ENCODE measurements at regions not wholly inside any gene's neighbourhood (a gene's known extent, or its start where the extent isn't known, plus 50 kb on each side); places are given as distances from the start of the nearest gene placed in this dataset.

DNA sequence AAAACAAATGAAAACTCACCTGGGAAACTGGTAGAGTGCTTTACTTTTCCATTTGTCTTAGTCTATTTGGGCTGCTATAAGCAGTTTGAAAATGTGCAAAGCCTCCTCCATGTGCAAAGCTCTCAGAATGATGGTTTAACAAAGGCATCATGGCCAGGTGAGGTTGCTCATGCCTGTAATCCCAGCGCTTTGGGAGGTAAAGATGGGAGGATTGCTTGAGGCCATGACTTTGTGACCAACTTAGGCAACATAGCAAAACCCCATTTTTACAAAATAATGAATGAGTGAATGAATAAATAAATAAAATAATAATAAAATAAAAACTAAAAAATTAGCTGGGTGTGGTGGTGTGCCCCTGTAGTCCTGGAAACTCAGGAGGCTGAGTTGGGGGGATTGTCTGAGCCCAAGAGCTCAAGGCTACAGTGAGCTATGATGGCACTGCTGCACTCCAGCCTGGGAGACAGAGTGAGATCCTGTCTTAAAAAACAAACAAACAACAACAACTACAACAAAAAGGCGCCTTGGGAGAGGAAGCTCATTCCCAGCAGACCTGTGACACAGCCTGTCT, 71.8 kb downstream of the MYCN start:
- H2BK20ac ChIP-seq (ENCODE audit: low read depth, low read length, poor library complexity, severe bottlenecking) = no peak overlapping the region
- WGBS (ENCODE audit: extremely low coverage, insufficient read length, low lambda C conversion rate) = no CpG with 5 or more reads among the region's 2 CpGs
- H3K4me3 Mint-ChIP-seq = no peak overlapping the region; a peak in 1 of 5 replicates
- DNase-seq = no peak
- no peak overlapping the region for H2BK15ac ChIP-seq (ENCODE audit: low read depth, low read length)
- no peak overlapping the region for H3T11ph ChIP-seq (ENCODE audit: low read length)
- H4K5ac ChIP-seq (ENCODE audit: insufficient read length, low read depth, low read length) = no peak overlapping the region
- H3K14ac ChIP-seq (ENCODE audit: insufficient read depth, low read length) = 0 out of 2 replicates have a peak overlapping the region, but pooled peaks have one; percentile 8
- H2AFZ ChIP-seq (ENCODE audit: low read length) = no peak overlapping the region
- H4K8ac ChIP-seq (replicated peaks; ENCODE audit: insufficient read length, low read depth, low read length) = no peak overlapping the region
- H3K4me2 ChIP-seq (ENCODE audit: insufficient read depth, insufficient read length, low read length) = peak overlapping the region; percentile 47
- H2BK12ac ChIP-seq (ENCODE audit: insufficient read length, low read depth, low read length) = no peak overlapping the region
- H2BK120ac ChIP-seq (ENCODE audit: low read depth, low read length, poor library complexity, severe bottlenecking) = no peak overlapping the region
- H3K27me3 Mint-ChIP-seq (ENCODE audit: low read depth) = peaks cover 7% of the 10 kb centered on the region
- H3K4me1 ChIP-seq (ENCODE audit: insufficient read depth, low read length) = peaks cover 18% of the 10 kb centered on the region
- no peak overlapping the region for H2BK5ac ChIP-seq (ENCODE audit: insufficient read length, low read length)
- H3K27me3 ChIP-seq (ENCODE audit: insufficient read depth, low read length) = no peaks in the 10 kb centered on the region
- no peaks in the 10 kb centered on the region for H3K9me3 ChIP-seq (ENCODE audit: control insufficient read depth, low read depth, low read length)
- peaks cover 45 to 47% of the 10 kb centered on the region in 2 experiments for H3K4me1 Mint-ChIP-seq
- no peaks in the 10 kb centered on the region for H3K79me1 ChIP-seq (ENCODE audit: insufficient read depth, low read depth, low read length, poor library complexity, severe bottlenecking)
- H4K91ac ChIP-seq (ENCODE audit: insufficient read length, low read depth, low read length) = no peak overlapping the region
- no peaks in the 10 kb centered on the region for H3K36me3 Mint-ChIP-seq (ENCODE audit: insufficient read depth in 1 of 3, low read depth in 3 of 3)
- no peaks in the 10 kb centered on the region for H3K79me2 ChIP-seq (ENCODE audit: insufficient read depth, low read length)
- no peak overlapping the region for H2AK5ac ChIP-seq (ENCODE audit: insufficient read length, low read length)
- peak overlapping the region; percentile 52 for H3K18ac ChIP-seq (ENCODE audit: insufficient read length, low read depth, low read length)
- H3K27ac Mint-ChIP-seq = peak overlapping the region in 1 of 3 experiments; percentile 57; a peak in 1 of 7 replicates
- H3K27ac ChIP-seq (ENCODE audit: insufficient read length, low read depth, low read length) = no peak overlapping the region
- no peaks in the 10 kb centered on the region for H3K23me2 ChIP-seq (ENCODE audit: insufficient read length, low read depth, low read length, poor library complexity, severe bottlenecking)
- no peak overlapping the region for H3K56ac ChIP-seq (ENCODE audit: insufficient read length, low read depth, low read length)
- TF ChIP-seq, protein P1, sequence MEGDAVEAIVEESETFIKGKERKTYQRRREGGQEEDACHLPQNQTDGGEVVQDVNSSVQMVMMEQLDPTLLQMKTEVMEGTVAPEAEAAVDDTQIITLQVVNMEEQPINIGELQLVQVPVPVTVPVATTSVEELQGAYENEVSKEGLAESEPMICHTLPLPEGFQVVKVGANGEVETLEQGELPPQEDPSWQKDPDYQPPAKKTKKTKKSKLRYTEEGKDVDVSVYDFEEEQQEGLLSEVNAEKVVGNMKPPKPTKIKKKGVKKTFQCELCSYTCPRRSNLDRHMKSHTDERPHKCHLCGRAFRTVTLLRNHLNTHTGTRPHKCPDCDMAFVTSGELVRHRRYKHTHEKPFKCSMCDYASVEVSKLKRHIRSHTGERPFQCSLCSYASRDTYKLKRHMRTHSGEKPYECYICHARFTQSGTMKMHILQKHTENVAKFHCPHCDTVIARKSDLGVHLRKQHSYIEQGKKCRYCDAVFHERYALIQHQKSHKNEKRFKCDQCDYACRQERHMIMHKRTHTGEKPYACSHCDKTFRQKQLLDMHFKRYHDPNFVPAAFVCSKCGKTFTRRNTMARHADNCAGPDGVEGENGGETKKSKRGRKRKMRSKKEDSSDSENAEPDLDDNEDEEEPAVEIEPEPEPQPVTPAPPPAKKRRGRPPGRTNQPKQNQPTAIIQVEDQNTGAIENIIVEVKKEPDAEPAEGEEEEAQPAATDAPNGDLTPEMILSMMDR (conservative IDR thresholded peaks at IDR 0.05) = no peak
- H3K9ac ChIP-seq (ENCODE audit: extremely low read depth, insufficient read length, low read length) = no peak overlapping the region
- H3K23ac ChIP-seq (ENCODE audit: insufficient read length, low read depth, low read length) = no peak overlapping the region
- H4K20me1 ChIP-seq (ENCODE audit: control insufficient read depth, insufficient read depth, insufficient read length) = no peaks in the 10 kb centered on the region
- H3K4ac ChIP-seq (ENCODE audit: low read depth, low read length) = no peak overlapping the region
- H3K9me3 Mint-ChIP-seq = peaks cover 0 to 2% of the 10 kb centered on the region in 2 experiments; a peak in 1 of 5 replicates

Measured in H9 (cell line).